SK-N-SH (cell line): ENCODE measurements at regions not wholly inside any gene's neighbourhood (a gene's known extent, or its start where the extent isn't known, plus 50 kb on each side); places are given as distances from the start of the nearest gene placed in this dataset.

Experiments used
- CTCF ChIA-PET: fragments of 300-600, 350-600 bp; formaldehyde crosslinking; extraction: SDS; loops from one replicate; lab custom pipeline; 2021; lab: Yijun Ruan, JAX
- POLR2A ChIA-PET: fragments of 350-600 bp; sonication (Branson Sonifier 250); formaldehyde crosslinking; extraction: SDS; loops from one replicate; lab custom pipeline; 2020; ENCODE audit warnings: antibody characterized with exemption, inconsistent platforms; lab: Yijun Ruan, JAX
- DNase-seq: peaks from one replicate; pipeline ENCODE4 v3.0.0; 2012
- H2AFZ ChIP-seq: fragments of 200-600 bp; sonication (generic); 2 replicates; pipeline ENCODE4 v1.8.1; 2016; ENCODE audit warnings: antibody characterized with exemption, mild to moderate bottlenecking, low read depth
- H3F3A ChIP-seq: fragments of 200-600 bp; sonication (generic); replicated peaks from 2 replicates; pipeline ENCODE3; 2016; ENCODE audit warnings: antibody characterized with exemption, mild to moderate bottlenecking; ENCODE audit not compliant: insufficient read depth
- H3K27ac ChIP-seq, 2 experiments: fragments of 200-500 bp in 1 of 2; fragments of 200-600 bp in 1 of 2; sonication (Bioruptor generic) in 1 of 2; sonication (generic), shearing (Covaris generic) in 1 of 2; 2 replicates each; pipeline versions ENCODE4 v1.5.1 to v1.6.1; 2014 to 2016; ENCODE audit warnings: low read depth in 2 of 2, inconsistent platforms in 1 of 2, low read length in 1 of 2, mild to moderate bottlenecking in 1 of 2, mixed read lengths in 1 of 2
- H3K27me3 ChIP-seq: fragments of 200-600 bp; sonication (generic), shearing (Covaris generic); 2 replicates; pipeline ENCODE4 v1.6.1; 2016; ENCODE audit warnings: mixed run types; ENCODE audit not compliant: insufficient read depth
- H3K36me3 ChIP-seq, 2 experiments: fragments of 200-500 bp in 1 of 2; fragments of 200-600 bp in 1 of 2; sonication (Bioruptor generic) in 1 of 2; sonication (generic) in 1 of 2; replicated peaks in 1 of 2; 2 replicates each; pipeline versions ENCODE3 to v1.5.1; 2014 to 2016; ENCODE audit warnings: low read length in 1 of 2, mild to moderate bottlenecking in 1 of 2; ENCODE audit not compliant: insufficient read depth in 2 of 2, control insufficient read depth in 1 of 2
- H3K4me1 ChIP-seq, 2 experiments: fragments of 200-500 bp in 1 of 2; fragments of 200-600 bp in 1 of 2; sonication (Bioruptor generic) in 1 of 2; sonication (generic), shearing (Covaris generic) in 1 of 2; 2 replicates each; pipeline versions ENCODE4 v1.5.1 to v1.6.1; 2014 to 2016; ENCODE audit warnings: low read depth in 1 of 2, low read length in 1 of 2, mixed run types in 1 of 2; ENCODE audit not compliant: insufficient read depth in 2 of 2, control insufficient read depth in 1 of 2
- H3K4me2 ChIP-seq: fragments of 200-600 bp; sonication (generic), shearing (Covaris generic); 2 replicates; pipeline ENCODE4 v1.6.1; 2017; ENCODE audit warnings: mixed run types
- H3K4me3 ChIP-seq, 2 experiments: fragments of 200-500 bp in 1 of 2; fragments of 200-600 bp in 1 of 2; sonication (Bioruptor generic) in 1 of 2; sonication (generic), shearing (Covaris generic) in 1 of 2; 2 replicates each; pipeline versions ENCODE4 v1.5.1 to v1.8.1; 2014 to 2016; ENCODE audit warnings: low read depth in 2 of 2, inconsistent platforms in 1 of 2, low read length in 1 of 2, mild to moderate bottlenecking in 1 of 2, mixed read lengths in 1 of 2, moderate library complexity in 1 of 2
- H3K79me2 ChIP-seq: fragments of 200-600 bp; sonication (generic); 2 replicates; pipeline ENCODE4 v1.8.1; 2017; ENCODE audit warnings: mild to moderate bottlenecking; ENCODE audit not compliant: insufficient read depth
- H3K9ac ChIP-seq: fragments of 200-600 bp; sonication (generic); 2 replicates; pipeline ENCODE4 v1.6.1; 2017; ENCODE audit warnings: mixed run types
- H3K9me2 ChIP-seq: fragments of 200-600 bp; sonication (generic); 2 replicates; pipeline ENCODE4 v1.6.1; 2017; ENCODE audit warnings: mixed run types
- H3K9me3 ChIP-seq: fragments of 200-600 bp; sonication (generic); 2 replicates; pipeline ENCODE4 v1.6.1; 2017; ENCODE audit warnings: mixed run types, mild to moderate bottlenecking, moderate library complexity
- H4K20me1 ChIP-seq: fragments of 200-600 bp; sonication (generic); 2 replicates; pipeline ENCODE4 v1.6.1; 2017; ENCODE audit warnings: mild to moderate bottlenecking, mixed run types; ENCODE audit not compliant: insufficient read depth
- CHD2 ChIP-seq: fragments of 150-350 bp; IDR thresholded peaks from 2 replicates; pipeline ENCODE4 v1.6.1; 2018; ENCODE audit warnings: low read length; ENCODE audit not compliant: partially characterized antibody
- ELF1 ChIP-seq: IDR thresholded peaks from 2 replicates; pipeline ENCODE4 v1.4.0; 2012
- EP300 ChIP-seq, 2 experiments: IDR thresholded peaks; 2 replicates each; pipeline versions ENCODE4 v1.4.0 to v1.6.1; 2012; ENCODE audit warnings: borderline replicate concordance in 1 of 2, low read depth in 1 of 2, low read length in 1 of 2
- EZH2phosphoT487 ChIP-seq: fragments of 200-600 bp; sonication (generic); IDR thresholded peaks from 2 replicates; pipeline ENCODE4 v1.6.1; 2017; ENCODE audit warnings: low read depth, mixed run types, mild to moderate bottlenecking, antibody characterized with exemption, moderate library complexity, borderline replicate concordance
- FOXM1 ChIP-seq: IDR thresholded peaks from 2 replicates; pipeline ENCODE4 v1.4.0; 2012; ENCODE audit warnings: low read depth, mild to moderate bottlenecking
- MEF2A ChIP-seq: IDR thresholded peaks from 2 replicates; pipeline ENCODE4 v1.4.0; 2012; ENCODE audit warnings: low read depth, borderline replicate concordance
- MXI1 ChIP-seq: IDR thresholded peaks from 2 replicates; pipeline ENCODE4 v1.6.1; 2012; ENCODE audit warnings: mild to moderate bottlenecking, low read depth, low read length, improper control_type of control experiment
- NRF1 ChIP-seq: IDR thresholded peaks from 2 replicates; pipeline ENCODE4 v1.6.1; 2012; ENCODE audit warnings: low read depth, mild to moderate bottlenecking, low read length
- PBX3 ChIP-seq: IDR thresholded peaks from 2 replicates; pipeline ENCODE4; 2012
- POLR2AphosphoS5 ChIP-seq: IDR thresholded peaks from 2 replicates; pipeline ENCODE4 v1.6.1; 2012; ENCODE audit warnings: low read depth, low read length
- RAD21 ChIP-seq: IDR thresholded peaks from 2 replicates; pipeline ENCODE4 v1.6.1; 2012; ENCODE audit warnings: mild to moderate bottlenecking, low read length
- REST ChIP-seq: IDR thresholded peaks from 2 replicates; pipeline ENCODE4 v1.6.1; 2012; ENCODE audit warnings: mild to moderate bottlenecking, low read depth, low read length, moderate library complexity
- SIN3A ChIP-seq: IDR thresholded peaks from 2 replicates; pipeline ENCODE4 v1.6.1; 2012; ENCODE audit warnings: low read depth, mild to moderate bottlenecking, low read length, moderate library complexity, borderline replicate concordance
- TCF12 ChIP-seq: IDR thresholded peaks from 2 replicates; pipeline ENCODE4 v1.4.0; 2012
- ZBTB33 ChIP-seq: IDR thresholded peaks from 2 replicates; pipeline ENCODE4 v1.4.0; 2012; ENCODE audit warnings: low read depth, borderline replicate concordance
- WGBS: methylation state at CpG from one replicate; pipeline ENCODE4 v1.1.6; 2017; ENCODE audit warnings: low lambda C conversion rate; 5-methylcytosine and 5-hydroxymethylcytosine counted together
- TF ChIP-seq, protein P1 (sequence below): IDR thresholded peaks from 2 replicates; pipeline ENCODE4 v1.4.0; 2012; ENCODE audit warnings: low read depth, borderline replicate concordance
- TF ChIP-seq, protein P2 (sequence below): fragments of 200-600 bp; sonication (generic); IDR thresholded peaks from 2 replicates; pipeline ENCODE4 v1.6.1; 2017; ENCODE audit warnings: antibody characterized with exemption, mild to moderate bottlenecking, moderate library complexity

DNA sequence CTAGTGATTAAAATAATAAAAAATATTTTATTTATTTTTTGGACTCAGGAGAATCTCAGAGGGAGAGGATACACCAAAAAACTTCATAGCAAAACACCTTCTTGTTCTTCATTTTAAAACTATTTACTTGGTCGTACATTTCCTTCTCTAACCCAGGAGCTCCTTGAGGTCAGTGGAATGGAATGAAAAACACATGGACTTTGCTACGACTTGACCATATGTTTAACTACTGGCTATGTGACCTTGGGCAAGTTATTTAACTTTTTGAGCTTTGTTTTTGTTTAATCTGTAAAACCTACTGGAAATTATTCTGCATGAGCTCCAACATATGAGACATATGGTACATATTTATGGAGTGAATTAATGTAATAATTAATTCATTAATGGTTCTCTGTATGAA, 1005.5 kb upstream of the CITED2 start:
- H3K4me2 ChIP-seq: no peak overlapping the region
- 38% methylated on average over 2 of the region's 2 CpGs for WGBS
- no peaks in the 10 kb centered on the region for H3K9me2 ChIP-seq
- H3K9me3 ChIP-seq: no peaks in the 10 kb centered on the region
- H4K20me1 ChIP-seq: no peaks in the 10 kb centered on the region
- no peaks in the 10 kb centered on the region for H3K4me1 ChIP-seq
- ChIA-PET CTCF (no interaction called here), POLR2A (no interaction called here)
- no peaks in the 10 kb centered on the region for H3K36me3 ChIP-seq
- H3K27me3 ChIP-seq: no peaks in the 10 kb centered on the region
- H3F3A ChIP-seq: no peaks in the 10 kb centered on the region
- no peak overlapping the region for H2AFZ ChIP-seq
- DNase-seq: no peak
- H3K4me3 ChIP-seq: no peak overlapping the region
- H3K79me2 ChIP-seq: no peaks in the 10 kb centered on the region
- TF ChIP-seq TCF12 (peak; percentile 13; the same call in 1 of the 2 replicates), ZBTB33 (no peak), RAD21 (no peak)
- H3K9ac ChIP-seq: no peak overlapping the region
- peak overlapping the region in 1 of 2 experiments; percentile 39; a peak in 1 of 4 replicates for H3K27ac ChIP-seq

- no peak overlapping the region for H3K9ac ChIP-seq
- H3F3A ChIP-seq: no peaks in the 10 kb centered on the region
- no peaks in the 10 kb centered on the region for H4K20me1 ChIP-seq
- no peak overlapping the region for H3K27ac ChIP-seq
- TF ChIP-seq, protein P1, sequence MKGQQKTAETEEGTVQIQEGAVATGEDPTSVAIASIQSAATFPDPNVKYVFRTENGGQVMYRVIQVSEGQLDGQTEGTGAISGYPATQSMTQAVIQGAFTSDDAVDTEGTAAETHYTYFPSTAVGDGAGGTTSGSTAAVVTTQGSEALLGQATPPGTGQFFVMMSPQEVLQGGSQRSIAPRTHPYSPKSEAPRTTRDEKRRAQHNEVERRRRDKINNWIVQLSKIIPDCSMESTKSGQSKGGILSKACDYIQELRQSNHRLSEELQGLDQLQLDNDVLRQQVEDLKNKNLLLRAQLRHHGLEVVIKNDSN: no peak
- TF ChIP-seq POLR2AphosphoS5: no peak
- TF ChIP-seq, protein P2, sequence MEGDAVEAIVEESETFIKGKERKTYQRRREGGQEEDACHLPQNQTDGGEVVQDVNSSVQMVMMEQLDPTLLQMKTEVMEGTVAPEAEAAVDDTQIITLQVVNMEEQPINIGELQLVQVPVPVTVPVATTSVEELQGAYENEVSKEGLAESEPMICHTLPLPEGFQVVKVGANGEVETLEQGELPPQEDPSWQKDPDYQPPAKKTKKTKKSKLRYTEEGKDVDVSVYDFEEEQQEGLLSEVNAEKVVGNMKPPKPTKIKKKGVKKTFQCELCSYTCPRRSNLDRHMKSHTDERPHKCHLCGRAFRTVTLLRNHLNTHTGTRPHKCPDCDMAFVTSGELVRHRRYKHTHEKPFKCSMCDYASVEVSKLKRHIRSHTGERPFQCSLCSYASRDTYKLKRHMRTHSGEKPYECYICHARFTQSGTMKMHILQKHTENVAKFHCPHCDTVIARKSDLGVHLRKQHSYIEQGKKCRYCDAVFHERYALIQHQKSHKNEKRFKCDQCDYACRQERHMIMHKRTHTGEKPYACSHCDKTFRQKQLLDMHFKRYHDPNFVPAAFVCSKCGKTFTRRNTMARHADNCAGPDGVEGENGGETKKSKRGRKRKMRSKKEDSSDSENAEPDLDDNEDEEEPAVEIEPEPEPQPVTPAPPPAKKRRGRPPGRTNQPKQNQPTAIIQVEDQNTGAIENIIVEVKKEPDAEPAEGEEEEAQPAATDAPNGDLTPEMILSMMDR: no peak
- TF ChIP-seq ELF1: no peak
- no peak for TF ChIP-seq CHD2
- no peak for TF ChIP-seq SIN3A
- TF ChIP-seq PBX3: no peak
- TF ChIP-seq EP300 (IDR thresholded peaks at IDR 0.05; ENCODE audit: borderline replicate concordance in 1 of 2, low read depth in 1 of 2, low read length in 1 of 2): no peak
- no peak for TF ChIP-seq EZH2phosphoT487
- no peak for TF ChIP-seq MXI1
- no peak for TF ChIP-seq NRF1
- TF ChIP-seq MEF2A: no peak
- no peak for TF ChIP-seq REST
- TF ChIP-seq FOXM1: no peak
- H3K9me3 ChIP-seq: no peaks in the 10 kb centered on the region
- peaks cover 0 to 3% of the 10 kb centered on the region in 2 experiments; a peak in 2 of 4 replicates for H3K4me1 ChIP-seq
- no peak overlapping the region for H3K4me2 ChIP-seq
- CTCF ChIA-PET: no interaction called here
- H2AFZ ChIP-seq: no peak overlapping the region
- no peaks in the 10 kb centered on the region for H3K79me2 ChIP-seq
- POLR2A ChIA-PET: no interaction called here
- no peaks in the 10 kb centered on the region for H3K9me2 ChIP-seq
- no peak for DNase-seq
- H3K36me3 ChIP-seq: no peaks in the 10 kb centered on the region
- H3K4me3 ChIP-seq: no peak overlapping the region
- no peaks in the 10 kb centered on the region for H3K27me3 ChIP-seq
Measured at GRCh38 chr6:140376209-140376608, 1001.8 kb upstream of the CITED2 start.
